ENCODE measurements at regions not wholly inside any gene's neighbourhood (a gene's known extent, or its start where the extent isn't known, plus 50 kb on each side); places are given as distances from the start of the nearest gene placed in this dataset.

DNA sequence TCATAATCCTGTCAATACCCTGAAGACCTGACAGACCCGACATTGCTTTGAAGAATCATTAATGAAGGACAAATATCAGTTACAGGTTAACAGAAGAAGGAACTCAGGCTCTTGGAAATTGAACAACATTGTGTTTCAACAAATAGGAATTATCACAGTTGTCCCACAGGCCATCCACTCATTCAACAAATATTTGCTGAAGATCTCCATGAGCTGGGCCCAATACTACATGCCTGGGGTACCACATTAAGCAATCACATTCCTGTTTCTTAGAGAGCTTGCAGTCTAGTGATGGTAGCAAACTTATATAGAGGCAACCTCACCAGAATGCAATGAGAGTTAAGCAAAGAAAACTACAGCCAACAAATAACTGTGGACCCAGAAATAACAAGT is 671.6 kb upstream of the ACVR2A start:
- no peak for TF ChIP-seq ZC3H10 (CRISPR knock-in tag; IDR thresholded peaks at IDR 0.05)
- TF ChIP-seq GLIS3 (CRISPR knock-in tag; IDR thresholded peaks at IDR 0.05), result no peak
- TF ChIP-seq BACH2 (CRISPR knock-in tag; IDR thresholded peaks at IDR 0.05; ENCODE audit: borderline replicate concordance), result no peak
- no peak for TF ChIP-seq SNAI2 (CRISPR knock-in tag; IDR thresholded peaks at IDR 0.05)
- TF ChIP-seq ZNF70 (CRISPR knock-in tag; IDR thresholded peaks at IDR 0.05), result no peak
- TF ChIP-seq, protein P1, sequence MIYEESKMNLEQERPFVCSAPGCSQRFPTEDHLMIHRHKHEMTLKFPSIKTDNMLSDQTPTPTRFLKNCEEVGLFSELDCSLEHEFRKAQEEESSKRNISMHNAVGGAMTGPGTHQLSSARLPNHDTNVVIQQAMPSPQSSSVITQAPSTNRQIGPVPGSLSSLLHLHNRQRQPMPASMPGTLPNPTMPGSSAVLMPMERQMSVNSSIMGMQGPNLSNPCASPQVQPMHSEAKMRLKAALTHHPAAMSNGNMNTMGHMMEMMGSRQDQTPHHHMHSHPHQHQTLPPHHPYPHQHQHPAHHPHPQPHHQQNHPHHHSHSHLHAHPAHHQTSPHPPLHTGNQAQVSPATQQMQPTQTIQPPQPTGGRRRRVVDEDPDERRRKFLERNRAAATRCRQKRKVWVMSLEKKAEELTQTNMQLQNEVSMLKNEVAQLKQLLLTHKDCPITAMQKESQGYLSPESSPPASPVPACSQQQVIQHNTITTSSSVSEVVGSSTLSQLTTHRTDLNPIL (CRISPR knock-in tag; IDR thresholded peaks at IDR 0.05; ENCODE audit: low read depth), result no peak
- TF ChIP-seq, protein P2, sequence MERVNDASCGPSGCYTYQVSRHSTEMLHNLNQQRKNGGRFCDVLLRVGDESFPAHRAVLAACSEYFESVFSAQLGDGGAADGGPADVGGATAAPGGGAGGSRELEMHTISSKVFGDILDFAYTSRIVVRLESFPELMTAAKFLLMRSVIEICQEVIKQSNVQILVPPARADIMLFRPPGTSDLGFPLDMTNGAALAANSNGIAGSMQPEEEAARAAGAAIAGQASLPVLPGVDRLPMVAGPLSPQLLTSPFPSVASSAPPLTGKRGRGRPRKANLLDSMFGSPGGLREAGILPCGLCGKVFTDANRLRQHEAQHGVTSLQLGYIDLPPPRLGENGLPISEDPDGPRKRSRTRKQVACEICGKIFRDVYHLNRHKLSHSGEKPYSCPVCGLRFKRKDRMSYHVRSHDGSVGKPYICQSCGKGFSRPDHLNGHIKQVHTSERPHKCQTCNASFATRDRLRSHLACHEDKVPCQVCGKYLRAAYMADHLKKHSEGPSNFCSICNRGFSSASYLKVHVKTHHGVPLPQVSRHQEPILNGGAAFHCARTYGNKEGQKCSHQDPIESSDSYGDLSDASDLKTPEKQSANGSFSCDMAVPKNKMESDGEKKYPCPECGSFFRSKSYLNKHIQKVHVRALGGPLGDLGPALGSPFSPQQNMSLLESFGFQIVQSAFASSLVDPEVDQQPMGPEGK (CRISPR knock-in tag; IDR thresholded peaks at IDR 0.05; ENCODE audit: borderline replicate concordance), result no peak
- TF ChIP-seq RARB (CRISPR knock-in tag; IDR thresholded peaks at IDR 0.05), result no peak
- TF ChIP-seq CSDC2 (CRISPR knock-in tag; IDR thresholded peaks at IDR 0.05), result no peak
- TF ChIP-seq ARNTL (CRISPR knock-in tag; IDR thresholded peaks at IDR 0.05; ENCODE audit: borderline replicate concordance, low read depth), result no peak
